ENCODE measurements at regions not wholly inside any gene's neighbourhood (a gene's known extent, or its start where the extent isn't known, plus 50 kb on each side); places are given as distances from the start of the nearest gene placed in this dataset.

DNA sequence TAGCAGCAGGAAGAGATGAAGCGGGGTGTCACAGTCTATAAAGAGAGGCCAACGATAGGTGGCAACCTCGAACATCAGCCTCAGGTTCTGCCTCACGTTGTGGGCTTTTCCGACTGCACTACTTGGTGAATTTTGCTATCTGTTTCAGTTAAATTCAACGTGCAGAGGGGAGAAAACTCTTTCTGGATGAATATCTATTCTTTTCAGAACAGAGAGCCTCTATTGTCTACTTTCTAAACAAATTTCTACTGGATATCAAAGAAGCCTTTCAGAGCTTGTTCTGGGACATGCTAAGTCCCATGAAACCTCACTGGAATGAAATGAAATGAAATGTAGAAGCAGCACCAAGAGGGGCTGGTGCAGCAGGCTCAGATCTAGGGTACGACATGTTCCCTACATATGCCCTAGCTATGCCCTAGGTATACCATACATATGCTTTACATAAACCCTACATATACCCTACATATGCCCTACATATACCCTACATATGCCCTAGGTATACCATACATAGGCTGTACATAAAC lies 116.5 kb upstream of the TRIM2 start:
- no peaks in the 10 kb centered on the region for H3K27me3 ChIP-seq
- H3K36me3 ChIP-seq = no peaks in the 10 kb centered on the region
- H3K27ac ChIP-seq = no peak overlapping the region
- DNase-seq (ENCODE audit: low spot score in 2 of 2) = no peak
- no peak for TF ChIP-seq POLR2A (IDR thresholded peaks at IDR 0.05)
- TF ChIP-seq, protein P1, sequence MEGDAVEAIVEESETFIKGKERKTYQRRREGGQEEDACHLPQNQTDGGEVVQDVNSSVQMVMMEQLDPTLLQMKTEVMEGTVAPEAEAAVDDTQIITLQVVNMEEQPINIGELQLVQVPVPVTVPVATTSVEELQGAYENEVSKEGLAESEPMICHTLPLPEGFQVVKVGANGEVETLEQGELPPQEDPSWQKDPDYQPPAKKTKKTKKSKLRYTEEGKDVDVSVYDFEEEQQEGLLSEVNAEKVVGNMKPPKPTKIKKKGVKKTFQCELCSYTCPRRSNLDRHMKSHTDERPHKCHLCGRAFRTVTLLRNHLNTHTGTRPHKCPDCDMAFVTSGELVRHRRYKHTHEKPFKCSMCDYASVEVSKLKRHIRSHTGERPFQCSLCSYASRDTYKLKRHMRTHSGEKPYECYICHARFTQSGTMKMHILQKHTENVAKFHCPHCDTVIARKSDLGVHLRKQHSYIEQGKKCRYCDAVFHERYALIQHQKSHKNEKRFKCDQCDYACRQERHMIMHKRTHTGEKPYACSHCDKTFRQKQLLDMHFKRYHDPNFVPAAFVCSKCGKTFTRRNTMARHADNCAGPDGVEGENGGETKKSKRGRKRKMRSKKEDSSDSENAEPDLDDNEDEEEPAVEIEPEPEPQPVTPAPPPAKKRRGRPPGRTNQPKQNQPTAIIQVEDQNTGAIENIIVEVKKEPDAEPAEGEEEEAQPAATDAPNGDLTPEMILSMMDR (IDR thresholded peaks at IDR 0.05) = no peak
- TF ChIP-seq POLR2AphosphoS5 (IDR thresholded peaks at IDR 0.05) = no peak
- TF ChIP-seq EP300 (IDR thresholded peaks at IDR 0.05) = no peak
- WGBS = 86% methylated on average over 7 of the region's 7 CpGs
- H3K9me3 ChIP-seq = no peaks in the 10 kb centered on the region
- H3K4me1 ChIP-seq = peaks cover 22% of the 10 kb centered on the region
- H3K4me3 ChIP-seq = no peak overlapping the region

DNA sequence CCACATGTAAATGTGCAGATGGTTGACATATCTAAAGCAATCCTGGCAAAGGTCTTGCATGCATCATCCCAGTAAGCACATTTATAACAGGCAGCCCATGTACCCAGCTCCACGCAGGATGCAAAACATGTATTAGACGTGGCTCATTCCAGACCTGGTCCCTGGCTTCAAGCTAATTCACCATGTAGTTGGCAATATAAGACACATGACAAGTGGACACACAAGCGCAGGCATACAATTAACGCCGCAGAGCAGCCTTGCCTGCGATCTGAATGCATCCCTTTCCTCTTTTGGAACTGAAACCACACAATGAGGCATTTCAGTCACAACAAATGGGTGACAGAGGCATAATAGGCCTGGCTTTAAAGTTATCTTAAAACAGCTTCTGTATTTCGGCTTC lies 114.5 kb upstream of the TRIM2 start:
- H3K36me3 ChIP-seq = no peaks in the 10 kb centered on the region
- H3K27ac ChIP-seq = no peak overlapping the region
- H3K9me3 ChIP-seq = no peaks in the 10 kb centered on the region
- WGBS = 82% methylated on average over 7 of the region's 7 CpGs
- TF ChIP-seq POLR2AphosphoS5 (IDR thresholded peaks at IDR 0.05) (no peak), POLR2A (IDR thresholded peaks at IDR 0.05) (no peak), EP300 (IDR thresholded peaks at IDR 0.05) (no peak)
- TF ChIP-seq, protein P1 (IDR thresholded peaks at IDR 0.05) = no peak
- H3K4me1 ChIP-seq = peaks cover 9% of the 10 kb centered on the region
- no peak for DNase-seq (ENCODE audit: low spot score in 2 of 2)
- no peak overlapping the region for H3K4me3 ChIP-seq
- H3K27me3 ChIP-seq = no peaks in the 10 kb centered on the region

DNA sequence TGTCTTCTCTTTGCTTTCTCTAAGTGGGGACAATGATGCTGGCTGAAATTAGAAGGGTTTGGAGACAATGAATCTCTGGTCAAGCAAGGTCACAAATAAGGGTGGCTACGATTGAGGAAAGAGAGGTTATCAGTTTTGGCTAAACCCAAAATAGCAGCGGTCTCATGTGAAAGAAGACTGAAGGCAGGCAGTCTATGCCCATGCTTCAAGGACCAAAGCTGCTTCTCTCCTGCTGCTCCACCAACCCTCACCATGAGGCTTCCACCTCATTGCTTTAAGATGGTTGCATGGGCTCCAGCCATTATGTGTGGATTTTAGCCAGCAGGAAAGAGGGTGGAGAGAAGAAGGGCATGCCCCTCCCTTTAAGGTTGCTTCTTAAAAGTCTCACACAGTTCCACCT lies 114.1 kb upstream of the TRIM2 start:
- no peak for TF ChIP-seq POLR2AphosphoS5 (IDR thresholded peaks at IDR 0.05)
- TF ChIP-seq POLR2A (IDR thresholded peaks at IDR 0.05) = no peak
- no peak for TF ChIP-seq EP300 (IDR thresholded peaks at IDR 0.05)
- TF ChIP-seq, protein P1 (IDR thresholded peaks at IDR 0.05) = no peak
- WGBS = 89% methylated on average over 2 of the region's 2 CpGs
- H3K4me3 ChIP-seq = no peak overlapping the region
- no peak for DNase-seq (ENCODE audit: low spot score in 2 of 2)
- no peaks in the 10 kb centered on the region for H3K27me3 ChIP-seq
- no peaks in the 10 kb centered on the region for H3K36me3 ChIP-seq
- no peaks in the 10 kb centered on the region for H3K9me3 ChIP-seq
- peaks cover 5% of the 10 kb centered on the region for H3K4me1 ChIP-seq
- no peak overlapping the region for H3K27ac ChIP-seq

DNA sequence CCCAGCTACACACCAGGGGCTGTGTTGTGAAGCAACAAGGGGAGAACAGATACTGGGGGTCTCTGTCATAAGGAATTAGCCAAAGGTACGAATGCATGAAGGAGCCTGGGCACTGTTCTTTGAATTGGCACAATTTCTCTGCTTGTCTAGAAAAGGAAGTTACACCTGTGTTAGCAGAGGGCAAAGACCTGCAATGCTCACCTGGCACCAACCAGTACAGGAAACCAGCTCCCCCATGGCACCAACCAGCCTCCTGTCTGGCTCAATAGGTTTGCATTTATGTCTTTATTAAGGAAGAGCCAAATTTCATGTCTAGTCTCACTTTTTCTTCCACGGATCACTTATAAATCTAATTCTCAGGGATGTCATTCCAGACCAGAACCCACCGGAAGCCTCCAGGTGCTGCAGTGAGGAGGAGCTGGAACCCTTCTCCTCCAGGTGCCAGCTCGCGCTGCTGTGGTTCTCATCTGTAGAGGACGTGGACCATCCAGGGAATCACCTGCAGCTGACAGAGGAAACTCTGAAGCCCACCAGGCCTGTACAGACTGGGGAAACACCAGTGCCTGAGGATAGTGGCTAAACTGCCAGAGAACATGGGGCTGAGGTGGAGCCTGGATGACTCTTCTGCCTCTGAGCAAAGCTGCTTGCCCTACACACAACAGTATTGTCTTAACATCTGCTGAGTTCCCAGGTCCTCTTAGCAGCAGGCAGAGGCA lies 113.4 kb upstream of the TRIM2 start:
- Histone ChIP-seq H3K36me3 (no peaks in the 10 kb centered on the region), H3K27me3 (no peaks in the 10 kb centered on the region), H3K4me1 (no peaks in the 10 kb centered on the region), H3K27ac (no peak overlapping the region), H3K9me3 (no peaks in the 10 kb centered on the region), H3K4me3 (no peak overlapping the region)
- TF ChIP-seq EP300 (IDR thresholded peaks at IDR 0.05) = no peak
- TF ChIP-seq POLR2AphosphoS5 (IDR thresholded peaks at IDR 0.05) = no peak
- 91% methylated on average over 5 of the region's 6 CpGs for WGBS
- no peak for DNase-seq (ENCODE audit: low spot score in 2 of 2)

DNA sequence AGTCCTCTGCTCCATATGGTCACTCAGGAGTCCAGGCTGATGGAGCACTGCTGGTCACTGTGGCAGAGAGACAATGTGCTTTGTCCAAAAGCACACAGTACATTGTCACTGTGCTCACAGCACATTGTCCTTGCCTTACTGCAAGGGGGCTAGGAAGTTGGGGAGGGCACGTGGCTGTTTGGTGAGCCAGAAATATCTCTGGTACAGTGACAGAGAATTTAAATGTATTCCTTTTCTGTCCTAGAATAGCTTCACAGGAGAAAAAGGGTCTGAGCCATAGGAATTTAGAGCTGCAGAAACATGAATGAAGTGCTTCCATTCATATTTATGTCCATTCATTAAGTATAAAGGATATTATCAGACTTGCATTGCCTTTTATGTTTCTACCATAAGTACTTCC lies 110.8 kb upstream of the TRIM2 start:
- Histone ChIP-seq H3K36me3 (no peaks in the 10 kb centered on the region), H3K9me3 (no peaks in the 10 kb centered on the region), H3K27ac (no peak overlapping the region), H3K4me3 (no peak overlapping the region), H3K4me1 (no peaks in the 10 kb centered on the region), H3K27me3 (no peaks in the 10 kb centered on the region)
- DNase-seq (ENCODE audit: low spot score in 2 of 2) = no peak
- TF ChIP-seq EP300 (IDR thresholded peaks at IDR 0.05) = no peak
- TF ChIP-seq POLR2A (IDR thresholded peaks at IDR 0.05) = no peak
- TF ChIP-seq POLR2AphosphoS5 (IDR thresholded peaks at IDR 0.05) = no peak
- TF ChIP-seq, protein P1 (IDR thresholded peaks at IDR 0.05) = no peak
- WGBS = 53% methylated on average over 1 of the region's 1 CpG

Data from suprapubic skin (tissue), 4 donors.